BJ (cell line): ENCODE measurements at regions not wholly inside any gene's neighbourhood (a gene's known extent, or its start where the extent isn't known, plus 50 kb on each side); places are given as distances from the start of the nearest gene placed in this dataset.

ENCODE experiments used
- CTCF ChIA-PET: fragments of 350-600 bp; formaldehyde crosslinking; extraction: SDS; loops from one replicate; lab custom pipeline; 2021; ENCODE audit warnings: antibody characterized with exemption, inconsistent platforms; lab: Yijun Ruan, JAX
- POLR2A ChIA-PET: fragments of 300-600 bp; sonication (Branson Sonifier 250); formaldehyde crosslinking; extraction: SDS; loops from one replicate; lab custom pipeline; 2021; ENCODE audit warnings: antibody characterized with exemption; lab: Charles Lee
- DNase-seq: peaks from one replicate; pipeline ENCODE4 v3.0.0-alpha.2; 2011; ENCODE audit warnings: low read depth
- H3K27me3 ChIP-seq: 2 replicates; pipeline ENCODE4 v1.6.0; 2011; ENCODE audit warnings: low read length; ENCODE audit not compliant: control insufficient read depth, insufficient read depth
- H3K36me3 ChIP-seq: 2 replicates; pipeline ENCODE4 v1.5.1; 2011; ENCODE audit warnings: low read length; ENCODE audit not compliant: control insufficient read depth, insufficient read depth
- H3K4me3 ChIP-seq: 2 replicates; pipeline ENCODE4 v1.5.1; 2011; ENCODE audit warnings: low read depth, mild to moderate bottlenecking, control low read depth, low read length
- CTCF ChIP-seq: IDR thresholded peaks from 2 replicates; pipeline ENCODE4 v1.5.1; 2011; ENCODE audit warnings: low read depth, mild to moderate bottlenecking, control low read depth, inconsistent platforms, low read length, moderate library complexity; ENCODE audit not compliant: insufficient read depth

GRCh38 chr2:35871672-35872071, 483.9 kb upstream of the CRIM1 start:
- TF ChIP-seq CTCF = peak; percentile 11; the same call in 1 of the 2 replicates
- POLR2A ChIA-PET = no interaction called here
- CTCF ChIA-PET = interaction anchor here (1.4 kb wide), 1 partner anchor 8 kb away, joined by 3 read pairs; no protein-coding TSS in a partner anchor
- no peak for DNase-seq
- H3K36me3 ChIP-seq = no peaks in the 10 kb centered on the region
- no peaks in the 10 kb centered on the region for H3K27me3 ChIP-seq
- no peak overlapping the region for H3K4me3 ChIP-seq

- Histone ChIP-seq H3K4me3 (no peak overlapping the region), H3K36me3 (no peaks in the 10 kb centered on the region), H3K27me3 (no peaks in the 10 kb centered on the region)
- no peak for DNase-seq
- ChIA-PET CTCF (no interaction called here), POLR2A (no interaction called here)
- no peak for TF ChIP-seq CTCF
These were observed 484.9 kb upstream of the CRIM1 start for GRCh38 chr2:35870713-35871112.

GRCh38 chr2:35864141-35864540, 491.4 kb upstream of the CRIM1 start:
- ChIA-PET CTCF (interaction anchor here (1.2 kb wide), 1 partner anchor 8 kb away, joined by 3 read pairs; no protein-coding TSS in a partner anchor), POLR2A (no interaction called here)
- no peak for DNase-seq
- Histone ChIP-seq H3K36me3 (no peaks in the 10 kb centered on the region), H3K27me3 (no peaks in the 10 kb centered on the region), H3K4me3 (no peak overlapping the region)
- no peak for TF ChIP-seq CTCF

GRCh38 chr2:35858216-35858615, 497.4 kb upstream of the CRIM1 start:
- POLR2A ChIA-PET = no interaction called here
- CTCF ChIA-PET = no interaction called here
- no peaks in the 10 kb centered on the region for H3K36me3 ChIP-seq
- no peaks in the 10 kb centered on the region for H3K27me3 ChIP-seq
- TF ChIP-seq CTCF = no peak
- no peak overlapping the region for H3K4me3 ChIP-seq
- no peak for DNase-seq

- Histone ChIP-seq H3K4me3 (no peak overlapping the region), H3K36me3 (no peaks in the 10 kb centered on the region), H3K27me3 (no peaks in the 10 kb centered on the region)
- CTCF ChIA-PET = interaction anchor here (1.0 kb wide), 1 partner anchor 437 kb away, joined by 3 read pairs; no protein-coding TSS in a partner anchor
- DNase-seq = no peak
- POLR2A ChIA-PET = no interaction called here
- no peak for TF ChIP-seq CTCF
These were observed 498.1 kb upstream of the CRIM1 start for GRCh38 chr2:35857498-35857897.
